ENCODE measurements at regions not wholly inside any gene's neighbourhood (a gene's known extent, or its start where the extent isn't known, plus 50 kb on each side); places are given as distances from the start of the nearest gene placed in this dataset.

DNA sequence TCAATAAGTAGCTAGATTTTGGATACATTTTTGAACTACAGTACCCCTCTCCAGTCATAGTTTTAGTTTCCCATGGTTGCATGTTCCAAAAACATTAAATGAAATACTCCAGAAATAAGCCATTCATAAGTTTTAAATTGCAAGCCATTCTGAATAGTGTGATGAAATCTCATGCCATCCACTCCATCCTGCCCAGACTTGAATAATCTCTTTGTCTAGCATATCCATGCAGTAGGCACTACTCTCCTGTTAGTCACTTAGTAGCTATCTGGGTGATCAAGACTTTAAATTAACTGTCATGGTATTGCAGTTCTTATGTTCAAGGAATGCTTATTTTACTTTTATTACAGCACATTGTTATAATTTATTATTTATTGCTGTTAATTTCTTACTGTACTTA is 237.4 kb downstream of the SPANXN1 start:
- H3K27me3 Mint-ChIP-seq (ENCODE audit: low read depth) = no peaks in the 10 kb centered on the region
- no peak overlapping the region for H2AFZ ChIP-seq (ENCODE audit: low read length)
- H4K5ac ChIP-seq (ENCODE audit: insufficient read length, low read depth, low read length) = no peak overlapping the region
- H2BK15ac ChIP-seq (ENCODE audit: low read depth, low read length) = no peak overlapping the region
- no peak overlapping the region for H4K91ac ChIP-seq (ENCODE audit: insufficient read length, low read depth, low read length)
- H2AK5ac ChIP-seq (ENCODE audit: insufficient read length, low read length) = no peak overlapping the region
- no peak overlapping the region for H4K8ac ChIP-seq (replicated peaks; ENCODE audit: insufficient read length, low read depth, low read length)
- no peak overlapping the region for H2BK20ac ChIP-seq (ENCODE audit: low read depth, low read length, poor library complexity, severe bottlenecking)
- H3K27ac ChIP-seq (ENCODE audit: insufficient read length, low read depth, low read length) = no peak overlapping the region
- peaks cover 57 to 65% of the 10 kb centered on the region in 2 experiments for H3K9me3 Mint-ChIP-seq
- H3K27me3 ChIP-seq (ENCODE audit: insufficient read depth, low read length) = no peaks in the 10 kb centered on the region
- H3K27ac Mint-ChIP-seq = no peak overlapping the region
- no peak overlapping the region for H3T11ph ChIP-seq (ENCODE audit: low read length)
- H2BK12ac ChIP-seq (ENCODE audit: insufficient read length, low read depth, low read length) = no peak overlapping the region
- no peak overlapping the region for H3K4me2 ChIP-seq (ENCODE audit: insufficient read depth, insufficient read length, low read length)
- H3K23ac ChIP-seq (ENCODE audit: insufficient read length, low read depth, low read length) = no peak overlapping the region
- H3K56ac ChIP-seq (ENCODE audit: insufficient read length, low read depth, low read length) = no peak overlapping the region
- no peak overlapping the region for H3K4ac ChIP-seq (ENCODE audit: low read depth, low read length)
- H3K14ac ChIP-seq (ENCODE audit: insufficient read depth, low read length) = no peak overlapping the region
- H3K4me1 ChIP-seq (ENCODE audit: insufficient read depth, low read length) = no peaks in the 10 kb centered on the region
- no peaks in the 10 kb centered on the region for H4K20me1 ChIP-seq (ENCODE audit: control insufficient read depth, insufficient read depth, insufficient read length)
- no peak overlapping the region for H2BK5ac ChIP-seq (ENCODE audit: insufficient read length, low read length)
- no peaks in the 10 kb centered on the region for H3K79me2 ChIP-seq (ENCODE audit: insufficient read depth, low read length)
- H3K79me1 ChIP-seq (ENCODE audit: insufficient read depth, low read depth, low read length, poor library complexity, severe bottlenecking) = no peaks in the 10 kb centered on the region
- H3K18ac ChIP-seq (ENCODE audit: insufficient read length, low read depth, low read length) = no peak overlapping the region
- H3K23me2 ChIP-seq (ENCODE audit: insufficient read length, low read depth, low read length, poor library complexity, severe bottlenecking) = no peaks in the 10 kb centered on the region
- no peak for DNase-seq
- H3K9ac ChIP-seq (ENCODE audit: extremely low read depth, insufficient read length, low read length) = no peak overlapping the region
- peaks cover 16% of the 10 kb centered on the region for H3K9me3 ChIP-seq (ENCODE audit: control insufficient read depth, low read depth, low read length)
- H3K4me3 Mint-ChIP-seq = no peak overlapping the region
- no peaks in the 10 kb centered on the region for H3K4me1 Mint-ChIP-seq
- no peaks in the 10 kb centered on the region; a peak in 2 of 7 replicates for H3K36me3 Mint-ChIP-seq (ENCODE audit: insufficient read depth in 1 of 3, low read depth in 3 of 3)
- TF ChIP-seq, protein P1, sequence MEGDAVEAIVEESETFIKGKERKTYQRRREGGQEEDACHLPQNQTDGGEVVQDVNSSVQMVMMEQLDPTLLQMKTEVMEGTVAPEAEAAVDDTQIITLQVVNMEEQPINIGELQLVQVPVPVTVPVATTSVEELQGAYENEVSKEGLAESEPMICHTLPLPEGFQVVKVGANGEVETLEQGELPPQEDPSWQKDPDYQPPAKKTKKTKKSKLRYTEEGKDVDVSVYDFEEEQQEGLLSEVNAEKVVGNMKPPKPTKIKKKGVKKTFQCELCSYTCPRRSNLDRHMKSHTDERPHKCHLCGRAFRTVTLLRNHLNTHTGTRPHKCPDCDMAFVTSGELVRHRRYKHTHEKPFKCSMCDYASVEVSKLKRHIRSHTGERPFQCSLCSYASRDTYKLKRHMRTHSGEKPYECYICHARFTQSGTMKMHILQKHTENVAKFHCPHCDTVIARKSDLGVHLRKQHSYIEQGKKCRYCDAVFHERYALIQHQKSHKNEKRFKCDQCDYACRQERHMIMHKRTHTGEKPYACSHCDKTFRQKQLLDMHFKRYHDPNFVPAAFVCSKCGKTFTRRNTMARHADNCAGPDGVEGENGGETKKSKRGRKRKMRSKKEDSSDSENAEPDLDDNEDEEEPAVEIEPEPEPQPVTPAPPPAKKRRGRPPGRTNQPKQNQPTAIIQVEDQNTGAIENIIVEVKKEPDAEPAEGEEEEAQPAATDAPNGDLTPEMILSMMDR (conservative IDR thresholded peaks at IDR 0.05) = no peak
- no peak overlapping the region for H2BK120ac ChIP-seq (ENCODE audit: low read depth, low read length, poor library complexity, severe bottlenecking)
